Mucosa of descending colon (tissue), 3 donors: ENCODE measurements at regions not wholly inside any gene's neighbourhood (a gene's known extent, or its start where the extent isn't known, plus 50 kb on each side); places are given as distances from the start of the nearest gene placed in this dataset.

Source experiments
- ATAC-seq: fragments of 200-7000 bp; cut with Tn5 transposase; one replicate; pipeline ENCODE4 v1.9.1; 2020; ENCODE audit warnings: mild to moderate bottlenecking, moderate library complexity
- DNase-seq, 3 donors: peaks; one replicate each; pipeline ENCODE4 v3.0.0-alpha.2; 2020
- H3K36me3 ChIP-seq: fragments of 200-600 bp; one replicate; pipeline ENCODE4 v1.8.0; 2021; ENCODE audit warnings: low read depth, mild to moderate bottlenecking
- H3K4me1 ChIP-seq: fragments of 200-600 bp; one replicate; pipeline ENCODE4 v1.8.0; 2021; ENCODE audit warnings: low read depth, mild to moderate bottlenecking
- H3K4me3 ChIP-seq: fragments of 200-600 bp; one replicate; pipeline ENCODE4 v1.8.0; 2021; ENCODE audit warnings: mild to moderate bottlenecking
- H3K9me3 ChIP-seq: fragments of 200-600 bp; one replicate; pipeline ENCODE4 v1.8.0; 2021; ENCODE audit warnings: mild to moderate bottlenecking
- intact Hi-C, 2 donors: fragments of 100-400 bp; cut with DNase I in 1 of 2; cut with micrococcal nuclease in 1 of 2; formaldehyde crosslinking; loops; one replicate each; pipeline versions ENCODE4 v1.11.0 to v1.11.1; 2022; cut with DNase I, micrococcal nuclease
- TF ChIP-seq, protein P1 (sequence below): fragments of 200-600 bp; IDR thresholded peaks from one replicate; pipeline ENCODE4 v1.8.0; 2022; ENCODE audit warnings: antibody characterized with exemption, mild to moderate bottlenecking
- donor health status: DM: no; HTN: no; CAD: no; lungs with moderate emphysema.
- donor health status: DM: no; HTN: no; CAD: no.
- donor health status: DM: no; HTN: yes; CAD: no.

DNA sequence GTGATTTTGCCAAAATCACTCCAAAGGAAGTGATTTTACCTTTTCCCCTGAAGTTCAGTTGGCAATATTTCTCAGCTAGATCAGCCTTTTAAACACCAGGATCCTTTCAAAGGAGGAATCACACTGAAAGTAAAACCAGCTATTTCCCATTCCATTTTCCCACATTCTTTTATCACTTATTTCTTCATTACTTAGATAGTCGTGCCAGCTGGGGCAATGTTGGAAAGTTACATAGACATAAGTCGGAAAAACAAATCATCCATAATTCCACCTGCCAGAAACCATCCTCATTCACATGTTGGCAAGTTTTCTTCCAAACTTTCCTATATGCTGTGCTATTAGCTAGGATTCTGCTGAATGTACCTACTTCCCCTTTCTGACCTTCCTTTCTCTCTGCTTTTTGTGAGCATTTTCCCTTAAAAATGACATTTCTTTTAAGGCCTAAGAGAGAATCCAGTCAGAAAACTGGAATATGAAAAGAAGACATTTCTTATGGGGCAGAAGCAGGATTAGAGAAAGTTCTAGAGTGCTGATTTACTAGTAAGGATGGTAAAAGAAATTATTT, 170.0 kb upstream of the STK17B start:
- DNase-seq (no peak), ATAC-seq (no peak)
- Histone ChIP-seq H3K4me1 (no peaks in the 10 kb centered on the region), H3K36me3 (no peaks in the 10 kb centered on the region), H3K4me3 (no peak overlapping the region), H3K9me3 (no peaks in the 10 kb centered on the region)
- intact Hi-C loops: no loop called here
- TF ChIP-seq, protein P1, sequence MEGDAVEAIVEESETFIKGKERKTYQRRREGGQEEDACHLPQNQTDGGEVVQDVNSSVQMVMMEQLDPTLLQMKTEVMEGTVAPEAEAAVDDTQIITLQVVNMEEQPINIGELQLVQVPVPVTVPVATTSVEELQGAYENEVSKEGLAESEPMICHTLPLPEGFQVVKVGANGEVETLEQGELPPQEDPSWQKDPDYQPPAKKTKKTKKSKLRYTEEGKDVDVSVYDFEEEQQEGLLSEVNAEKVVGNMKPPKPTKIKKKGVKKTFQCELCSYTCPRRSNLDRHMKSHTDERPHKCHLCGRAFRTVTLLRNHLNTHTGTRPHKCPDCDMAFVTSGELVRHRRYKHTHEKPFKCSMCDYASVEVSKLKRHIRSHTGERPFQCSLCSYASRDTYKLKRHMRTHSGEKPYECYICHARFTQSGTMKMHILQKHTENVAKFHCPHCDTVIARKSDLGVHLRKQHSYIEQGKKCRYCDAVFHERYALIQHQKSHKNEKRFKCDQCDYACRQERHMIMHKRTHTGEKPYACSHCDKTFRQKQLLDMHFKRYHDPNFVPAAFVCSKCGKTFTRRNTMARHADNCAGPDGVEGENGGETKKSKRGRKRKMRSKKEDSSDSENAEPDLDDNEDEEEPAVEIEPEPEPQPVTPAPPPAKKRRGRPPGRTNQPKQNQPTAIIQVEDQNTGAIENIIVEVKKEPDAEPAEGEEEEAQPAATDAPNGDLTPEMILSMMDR: no peak

DNA sequence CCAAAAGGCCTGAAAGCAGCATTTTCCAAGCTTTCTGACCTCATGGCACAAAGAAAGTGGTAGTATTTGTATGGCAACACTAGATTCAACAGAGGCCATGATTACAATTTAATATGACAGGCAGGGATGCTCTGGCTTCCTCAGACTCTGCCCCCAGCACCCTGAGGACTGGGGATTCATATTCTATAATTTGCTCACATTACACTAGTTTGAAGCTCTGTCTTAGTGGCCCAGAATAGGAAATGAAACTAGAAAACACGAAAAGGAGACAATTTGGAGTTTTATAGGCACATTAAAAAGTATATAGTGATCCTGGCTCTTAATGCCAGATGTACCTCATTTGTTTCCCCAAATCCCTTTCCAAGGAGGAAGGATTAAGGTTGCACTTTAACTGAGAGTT, 173.0 kb upstream of the STK17B start:
- ATAC-seq: no peak
- TF ChIP-seq, protein P1: no peak
- H3K4me3 ChIP-seq: no peak overlapping the region
- intact Hi-C loops: no loop called here
- no peaks in the 10 kb centered on the region for H3K4me1 ChIP-seq
- no peaks in the 10 kb centered on the region for H3K36me3 ChIP-seq
- DNase-seq: no peak
- no peaks in the 10 kb centered on the region for H3K9me3 ChIP-seq

DNA sequence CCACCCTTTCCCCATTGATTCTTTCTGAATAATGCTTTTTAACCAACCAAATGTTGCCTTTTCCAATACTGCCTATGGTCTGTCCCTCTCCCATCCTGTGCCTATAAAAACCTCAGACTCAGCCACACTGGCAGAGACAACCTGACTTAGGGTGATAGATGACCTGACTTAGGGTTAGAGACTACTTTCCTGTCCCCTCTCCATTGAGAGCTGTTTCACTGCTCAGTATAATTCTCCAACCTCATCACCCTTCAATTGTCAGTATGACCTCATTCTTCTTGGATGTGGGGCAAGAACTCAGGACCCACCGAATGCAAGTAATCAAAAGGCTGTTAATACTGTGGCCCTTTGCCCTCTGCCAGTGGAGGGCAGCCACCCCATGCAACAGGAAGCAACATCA, 182.3 kb upstream of the STK17B start:
- no peak for DNase-seq
- TF ChIP-seq, protein P1: no peak
- H3K9me3 ChIP-seq: peaks cover 3% of the 10 kb centered on the region
- ATAC-seq: no peak
- no peaks in the 10 kb centered on the region for H3K36me3 ChIP-seq
- intact Hi-C loops: loop anchor here in 1 of 2 donors (5.0 kb wide), 1 partner anchor 46 kb away; no protein-coding TSS in a partner anchor
- no peak overlapping the region for H3K4me3 ChIP-seq
- H3K4me1 ChIP-seq: no peaks in the 10 kb centered on the region

DNA sequence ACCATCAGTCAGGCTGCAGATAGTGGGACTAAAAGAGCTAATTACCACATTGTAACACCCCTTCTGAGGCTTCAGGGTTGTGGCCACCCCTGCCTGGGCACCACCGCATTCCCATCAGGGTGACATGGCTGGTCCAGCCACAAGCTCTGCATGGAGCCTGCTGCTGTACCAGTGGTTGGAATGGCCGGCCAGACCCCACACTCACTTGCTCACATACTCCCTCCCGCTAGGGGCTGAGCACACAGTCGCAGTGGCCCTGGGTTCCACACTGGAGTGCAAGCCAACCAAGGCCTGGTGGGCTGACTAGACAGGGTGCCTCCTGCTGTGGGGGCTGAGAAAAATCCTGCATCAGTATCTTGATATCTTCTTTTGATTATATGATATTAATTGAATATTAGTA, 182.8 kb upstream of the STK17B start:
- TF ChIP-seq, protein P1: no peak
- H3K4me3 ChIP-seq: no peak overlapping the region
- peaks cover 3% of the 10 kb centered on the region for H3K9me3 ChIP-seq
- no peaks in the 10 kb centered on the region for H3K4me1 ChIP-seq
- intact Hi-C loops: loop anchor here in 1 of 2 donors (5.0 kb wide), 1 partner anchor 47 kb away; no protein-coding TSS in a partner anchor
- ATAC-seq (no peak), DNase-seq (no peak)
- H3K36me3 ChIP-seq: no peaks in the 10 kb centered on the region

DNA sequence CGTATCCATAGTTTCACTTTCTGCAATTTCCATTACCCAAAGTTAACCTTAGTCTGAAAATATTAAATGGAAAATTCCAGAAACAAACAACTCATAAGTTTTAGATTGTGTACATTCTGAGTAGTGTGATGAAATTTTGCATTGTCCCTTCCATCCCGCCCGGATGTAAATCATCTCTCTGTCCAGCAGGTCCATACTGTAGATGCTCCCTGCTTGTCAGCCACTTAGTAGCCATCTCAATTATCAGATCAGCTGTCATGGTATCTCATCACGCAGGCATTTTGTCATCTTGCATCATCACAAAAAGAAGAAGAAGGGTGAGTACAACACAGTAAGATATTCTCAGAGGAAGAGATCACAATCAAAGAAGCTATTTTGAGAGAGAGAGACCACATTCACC, 185.0 kb upstream of the STK17B start:
- ATAC-seq: no peak
- no peaks in the 10 kb centered on the region for H3K4me1 ChIP-seq

More for the DNA sequence above, 185.0 kb upstream of the STK17B start:
- Histone ChIP-seq H3K4me3 (no peak overlapping the region), H3K9me3 (peaks cover 3% of the 10 kb centered on the region), H3K36me3 (no peaks in the 10 kb centered on the region)
- TF ChIP-seq, protein P1: no peak
- intact Hi-C loops: no loop called here
- DNase-seq: no peak
